ENCODE measurements at regions not wholly inside any gene's neighbourhood (a gene's known extent, or its start where the extent isn't known, plus 50 kb on each side); places are given as distances from the start of the nearest gene placed in this dataset.

DNA sequence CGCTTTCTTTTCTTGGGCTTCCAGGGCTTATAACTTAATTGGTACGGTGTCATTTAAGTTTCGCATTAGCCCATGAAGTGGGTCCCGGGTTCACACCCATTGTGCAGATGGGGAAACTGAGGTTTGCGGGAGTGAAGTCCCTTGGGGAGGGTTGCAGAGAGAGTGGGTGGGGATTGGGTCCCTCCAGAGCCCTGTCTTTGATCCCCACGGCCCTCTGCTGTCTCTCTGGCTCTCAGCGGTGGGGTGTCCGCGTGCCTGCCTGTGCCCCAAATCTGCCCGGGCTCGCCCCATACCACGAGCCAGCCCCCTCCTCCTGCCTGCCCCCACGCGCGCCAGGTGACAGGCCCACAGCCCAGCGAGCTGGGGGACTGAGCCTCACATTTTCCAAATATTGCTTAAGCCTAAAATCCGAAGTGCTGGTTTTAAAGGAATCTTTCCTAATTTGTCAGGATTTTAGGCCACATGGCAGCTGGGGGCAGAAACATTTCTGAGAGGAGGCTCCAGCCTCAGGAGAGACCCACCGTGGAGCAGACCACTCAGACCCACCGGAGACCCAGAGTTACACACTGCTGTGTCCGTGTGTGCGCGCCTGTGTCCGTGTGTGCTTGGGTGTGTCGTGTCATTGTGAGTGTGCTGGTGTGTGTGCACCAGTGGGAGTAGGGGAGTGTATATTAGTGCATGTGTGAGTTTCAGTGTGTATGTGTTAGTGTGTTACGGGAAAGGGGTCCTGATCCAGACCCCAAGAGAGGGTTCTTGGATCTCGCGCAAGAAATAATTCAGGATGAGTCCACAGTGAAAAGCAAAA is 159.5 kb upstream of the IER5L start:
- in situ Hi-C loops (cut with HindIII; ENCODE audit: low pct_unique_long_range_greater_than_20kb, low sequenced_read_pairs), result no loop called here
- DNase-seq (ENCODE audit: low read depth), result no peak

DNA sequence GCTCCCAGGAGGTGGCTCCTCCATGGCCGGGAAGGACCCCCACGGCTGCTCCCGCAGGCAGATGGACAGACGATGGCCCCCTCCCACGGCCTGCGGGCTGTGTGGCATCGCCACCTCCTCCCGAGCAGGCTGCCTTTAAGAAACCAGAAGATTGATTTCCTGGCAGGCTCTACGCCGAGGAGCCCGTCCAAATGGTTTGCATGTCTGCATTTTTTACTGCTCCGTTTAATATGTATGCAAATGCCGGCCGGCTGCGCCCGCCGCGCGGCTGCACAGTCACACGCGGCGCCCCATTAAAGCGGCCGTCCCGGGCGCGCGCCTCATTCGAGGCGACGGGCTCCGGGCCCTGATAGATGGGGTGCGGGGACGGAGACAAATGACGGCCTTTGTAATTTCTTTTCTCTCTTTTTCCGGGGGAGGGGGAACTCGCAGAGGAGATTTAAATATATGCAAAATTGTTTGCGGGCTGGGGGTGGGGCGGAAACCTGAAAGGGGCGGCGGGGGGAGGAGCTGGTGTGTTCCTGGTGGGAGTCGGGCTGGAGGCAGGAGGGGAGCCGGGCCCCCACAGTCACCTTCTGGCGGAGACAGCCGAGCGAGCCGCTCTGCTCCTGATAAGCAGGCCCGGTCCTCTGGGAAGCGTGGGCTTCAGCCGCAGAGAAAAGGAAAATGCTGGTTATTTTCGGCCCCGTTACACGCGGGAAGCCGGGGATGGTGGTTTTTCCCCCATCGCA is 158.7 kb upstream of the IER5L start:
- in situ Hi-C loops (cut with HindIII; ENCODE audit: low pct_unique_long_range_greater_than_20kb, low sequenced_read_pairs), result no loop called here
- no peak for DNase-seq (ENCODE audit: low read depth)

DNA sequence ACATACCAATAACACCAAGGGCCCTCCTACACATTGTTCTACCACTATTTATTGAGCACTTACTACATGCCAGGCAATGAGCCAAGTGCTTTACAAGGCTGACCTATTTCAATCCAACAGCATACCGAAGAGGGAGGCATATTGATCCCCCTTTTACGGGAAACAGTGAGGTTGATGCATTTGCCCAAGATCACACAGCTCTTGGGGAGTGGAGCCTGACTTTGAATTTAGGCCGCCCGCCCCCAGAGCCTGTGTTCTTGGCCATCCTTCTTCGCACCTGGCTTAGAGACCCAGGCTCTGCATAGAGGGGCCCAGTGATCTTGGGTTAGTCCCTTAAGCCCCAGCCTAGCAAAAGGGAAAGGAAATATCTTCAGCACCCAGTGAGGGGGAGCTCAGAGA is 158.1 kb upstream of the IER5L start:
- in situ Hi-C loops (cut with HindIII; ENCODE audit: low pct_unique_long_range_greater_than_20kb, low sequenced_read_pairs), result no loop called here

DNA sequence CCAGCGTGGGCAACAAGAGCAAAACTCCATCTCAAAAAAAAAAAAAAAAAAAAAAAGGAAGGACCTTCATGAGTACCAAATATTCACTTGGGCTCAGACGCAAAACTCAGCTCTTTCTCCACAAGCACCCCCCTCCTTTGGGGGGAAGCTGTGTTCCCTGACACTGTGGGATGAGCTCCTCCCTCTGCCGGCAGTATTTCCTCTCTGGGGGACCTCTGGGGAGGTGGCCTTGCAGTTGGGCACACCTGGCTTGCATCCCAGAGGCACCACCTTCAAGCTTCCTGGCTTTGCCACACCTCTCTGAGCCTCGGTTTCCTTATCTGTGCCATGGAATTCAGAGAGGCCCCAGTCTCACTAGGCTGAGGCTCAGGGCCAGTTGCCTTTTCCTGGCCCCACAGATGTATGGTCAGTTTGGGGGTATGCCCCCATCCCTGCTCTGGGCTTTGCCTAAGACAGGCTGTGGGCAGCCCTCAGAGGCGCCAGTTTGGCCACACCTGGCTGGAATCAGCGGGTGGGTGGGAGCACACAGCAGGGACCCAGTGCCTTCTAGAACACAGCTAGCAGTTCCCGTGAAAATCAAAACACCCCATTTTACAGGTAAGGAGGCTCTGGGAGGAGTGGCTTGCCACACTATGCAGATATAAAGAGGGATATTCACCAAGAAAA is 157.5 kb upstream of the IER5L start:
- in situ Hi-C loops (cut with HindIII; ENCODE audit: low pct_unique_long_range_greater_than_20kb, low sequenced_read_pairs), result no loop called here
- no peak for DNase-seq (ENCODE audit: low read depth)

More for the DNA sequence above, 158.1 kb upstream of the IER5L start:
- no peak for DNase-seq (ENCODE audit: low read depth)

DNA sequence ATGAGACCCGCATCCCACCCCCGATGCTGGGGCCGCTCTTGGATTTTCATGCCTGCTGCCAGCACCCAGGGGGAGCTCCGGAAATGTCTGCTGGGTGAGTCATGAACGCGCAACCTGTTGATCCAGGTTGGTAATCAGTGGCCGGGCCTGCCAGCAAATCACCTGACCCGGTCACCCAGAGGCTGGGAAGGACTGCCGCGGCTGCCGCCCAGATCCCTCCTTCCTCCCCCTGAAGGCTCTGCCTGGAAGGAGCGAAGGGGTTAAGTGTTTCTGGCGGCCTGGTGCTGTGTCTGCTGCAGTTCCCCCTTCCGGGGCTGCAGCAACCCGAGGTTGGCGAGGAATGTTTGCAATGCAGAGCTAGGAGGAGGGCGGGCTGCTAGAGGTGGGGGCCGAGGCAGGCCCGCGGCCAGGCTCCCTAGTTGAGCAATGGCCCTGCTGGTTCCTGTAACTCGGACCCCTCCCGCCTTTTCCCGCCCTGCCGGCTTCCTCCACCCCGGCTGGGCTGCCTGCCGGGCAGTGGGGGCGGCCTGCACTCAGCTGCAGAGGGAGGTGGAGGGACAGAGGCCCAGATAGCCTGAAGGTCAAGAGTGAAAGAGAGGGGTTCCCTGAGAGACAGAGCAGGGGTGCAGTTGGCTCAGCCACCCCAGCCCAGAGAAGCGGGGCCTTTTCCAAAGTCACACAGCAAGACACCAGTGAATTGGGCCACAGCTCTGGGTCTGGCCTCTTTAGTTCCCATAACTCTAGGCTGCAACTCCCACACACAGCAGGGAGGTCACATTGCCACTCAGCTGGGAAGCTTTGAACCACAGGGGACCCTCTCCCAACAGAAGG is 156.3 kb upstream of the IER5L start:
- DNase-seq (ENCODE audit: low read depth), result peak; percentile 99
- in situ Hi-C loops (cut with HindIII; ENCODE audit: low pct_unique_long_range_greater_than_20kb, low sequenced_read_pairs), result no loop called here

DNA sequence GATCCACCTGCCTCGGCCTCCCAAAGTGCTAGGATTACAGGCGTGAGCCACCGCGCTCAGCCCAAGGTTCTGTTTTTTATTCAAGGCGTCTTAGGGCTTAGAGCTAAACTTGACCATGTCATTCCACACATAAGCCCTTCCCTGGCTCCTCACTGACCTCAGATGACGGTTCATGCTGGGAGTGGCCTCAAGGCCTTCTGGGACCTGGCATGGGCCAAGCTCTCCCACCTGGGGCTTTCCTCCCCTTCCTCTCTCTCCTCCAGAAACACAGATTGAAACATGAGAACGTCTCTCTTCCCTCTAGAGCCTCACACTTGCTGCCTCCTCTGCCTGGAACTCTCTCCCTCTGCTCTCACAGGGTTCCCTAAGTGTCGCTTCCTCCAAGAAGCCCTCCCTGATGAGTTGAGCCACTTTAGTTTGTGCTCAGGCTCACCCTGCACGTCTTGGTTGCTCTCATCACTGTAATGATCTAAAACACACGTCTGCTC is 155.6 kb upstream of the IER5L start:
- no peak for DNase-seq (ENCODE audit: low read depth)
- in situ Hi-C loops (cut with HindIII; ENCODE audit: low pct_unique_long_range_greater_than_20kb, low sequenced_read_pairs), result no loop called here

DNA sequence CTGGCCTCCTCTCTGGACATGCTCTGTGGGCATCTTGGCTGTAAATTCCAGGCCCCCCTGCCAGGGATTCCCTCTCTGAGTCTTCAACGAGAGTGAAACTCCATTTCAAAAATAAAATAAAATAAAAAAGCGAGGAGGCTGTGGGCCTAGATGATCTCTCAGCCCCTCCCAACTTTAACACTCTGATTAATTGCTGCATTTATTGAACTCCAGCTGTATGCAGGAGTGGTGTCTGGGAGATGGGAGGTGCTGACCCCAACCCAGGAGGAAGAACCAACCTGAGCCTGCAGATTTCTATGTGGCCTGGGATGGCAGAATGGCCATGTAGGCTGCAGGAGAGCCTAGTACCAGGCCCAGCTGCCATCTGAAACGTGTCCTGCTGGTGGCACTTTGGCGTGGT is 154.5 kb upstream of the IER5L start:
- in situ Hi-C loops (cut with HindIII; ENCODE audit: low pct_unique_long_range_greater_than_20kb, low sequenced_read_pairs), result no loop called here
- DNase-seq (ENCODE audit: low read depth), result no peak

DNA sequence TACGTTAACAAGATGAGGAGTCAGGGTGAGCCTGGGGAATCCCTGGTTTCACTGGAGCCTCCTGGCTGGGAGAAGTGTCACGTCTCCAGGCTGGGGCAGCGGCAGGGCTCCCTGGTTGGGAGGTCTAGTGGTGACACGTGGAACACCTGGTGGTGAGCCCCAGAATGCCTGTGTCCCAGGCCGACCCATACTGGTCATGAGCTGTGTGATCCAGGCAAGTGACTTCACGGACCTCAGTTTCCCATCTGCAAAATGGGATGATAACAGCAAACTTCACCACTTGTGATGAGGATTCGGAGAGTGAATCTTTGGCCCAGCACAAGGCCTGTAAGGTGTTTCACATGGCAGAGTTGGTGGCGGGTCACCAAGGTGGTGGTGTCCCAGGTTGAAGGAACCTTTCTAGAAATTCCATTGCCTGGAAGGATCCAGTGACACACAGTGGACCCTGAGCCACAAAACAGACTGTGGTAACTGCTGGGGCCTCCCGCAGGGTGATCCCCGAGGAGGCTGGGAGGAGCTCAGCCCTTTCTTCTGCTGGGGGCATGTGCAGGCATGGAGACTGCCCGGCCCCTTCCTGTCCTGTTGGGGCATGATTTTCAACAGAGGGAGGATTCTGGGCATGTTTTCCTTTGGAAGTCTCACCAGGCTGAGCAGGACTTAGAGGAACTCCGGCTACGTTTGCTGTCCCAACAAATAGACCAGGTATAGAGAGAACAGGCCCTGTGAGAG is 153.9 kb upstream of the IER5L start:
- in situ Hi-C loops (cut with HindIII; ENCODE audit: low pct_unique_long_range_greater_than_20kb, low sequenced_read_pairs), result no loop called here
- DNase-seq (ENCODE audit: low read depth), result no peak

DNA sequence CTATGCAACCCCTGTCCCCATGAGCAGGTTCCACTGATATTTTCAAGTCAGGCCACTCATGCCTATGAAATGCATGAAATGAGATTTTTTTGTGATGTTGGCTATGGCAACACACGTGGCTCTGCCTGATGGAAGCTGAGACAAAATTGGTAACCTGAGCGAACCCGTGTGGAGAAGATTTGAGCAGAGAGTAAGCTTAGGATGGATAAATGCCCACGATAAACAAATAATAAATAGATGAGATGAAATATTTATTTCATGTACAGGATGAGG is 153.4 kb upstream of the IER5L start:
- no peak for DNase-seq (ENCODE audit: low read depth)
- in situ Hi-C loops (cut with HindIII; ENCODE audit: low pct_unique_long_range_greater_than_20kb, low sequenced_read_pairs), result no loop called here

DNA sequence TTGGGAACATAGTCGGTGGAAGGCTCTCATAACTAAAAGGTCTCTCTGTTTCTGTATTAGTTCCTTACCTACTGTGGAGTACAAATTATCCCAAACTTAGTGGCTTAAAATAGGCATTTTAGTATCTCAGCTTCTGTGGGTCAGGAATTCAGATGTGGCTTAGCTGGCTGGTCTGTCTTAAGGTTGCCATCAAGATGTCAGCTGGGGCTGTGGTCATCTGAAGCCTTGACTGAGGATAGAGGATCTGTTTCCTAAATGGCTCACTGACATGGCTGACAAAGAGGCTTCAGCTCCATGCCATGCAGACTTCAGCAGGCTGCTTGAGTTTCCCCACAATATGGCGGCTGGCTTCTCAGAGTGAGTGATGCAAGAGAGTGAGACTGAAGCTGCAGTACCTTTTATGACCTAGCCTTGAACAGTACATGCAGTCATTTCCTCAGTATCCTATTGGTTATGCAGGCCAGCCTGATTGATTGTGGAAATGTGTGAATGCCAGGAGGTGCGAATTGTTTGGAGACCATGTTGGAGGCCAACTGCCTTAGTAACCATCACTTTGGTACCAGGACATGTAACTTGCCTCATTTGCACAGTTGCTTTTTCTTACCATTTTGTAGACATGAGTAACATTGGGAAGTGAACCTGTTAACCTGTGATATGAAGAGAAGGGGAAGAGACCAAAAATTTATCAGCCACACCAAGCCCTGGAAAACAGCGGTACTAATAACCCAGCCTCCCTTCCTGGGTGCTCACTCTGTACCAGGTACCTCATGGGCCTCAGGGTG is 152.8 kb upstream of the IER5L start:
- in situ Hi-C loops (cut with HindIII; ENCODE audit: low pct_unique_long_range_greater_than_20kb, low sequenced_read_pairs), result no loop called here
- peak; percentile 25 for DNase-seq (ENCODE audit: low read depth)

DNA sequence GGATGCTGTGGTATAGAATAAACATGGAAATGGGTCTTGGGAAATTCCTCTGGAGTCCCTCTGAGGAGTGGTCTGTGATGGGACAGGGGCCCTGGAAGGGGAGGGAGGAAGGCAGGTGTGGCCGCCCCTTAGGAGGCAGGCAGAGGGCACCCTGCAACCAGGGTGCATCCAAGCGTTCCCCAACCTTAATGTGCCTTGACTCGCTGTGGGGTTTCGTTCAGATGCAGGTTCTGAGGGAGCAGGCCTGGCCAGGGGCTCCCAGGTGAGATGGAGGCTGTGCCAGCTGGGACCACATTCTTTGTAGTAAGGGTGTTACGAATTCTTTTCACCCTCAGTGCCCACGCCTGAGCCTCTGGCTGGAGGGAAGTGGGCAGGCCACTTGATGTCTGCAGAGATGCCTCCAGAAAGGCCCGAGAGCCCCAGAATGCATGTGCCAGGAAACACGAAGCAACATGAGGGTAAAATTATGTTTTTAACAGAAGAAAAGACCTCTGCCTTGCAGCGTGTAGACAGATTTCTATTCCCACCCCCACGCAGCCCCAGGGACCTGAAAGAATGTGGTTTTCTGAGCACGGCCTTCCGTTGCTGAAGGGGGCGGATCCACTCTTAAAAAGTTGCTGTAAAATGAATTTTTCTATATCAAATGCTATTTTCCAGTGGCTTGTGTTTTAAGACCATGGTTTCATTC is 150.4 kb upstream of the IER5L start:
- in situ Hi-C loops (cut with HindIII; ENCODE audit: low pct_unique_long_range_greater_than_20kb, low sequenced_read_pairs), result no loop called here
- no peak for DNase-seq (ENCODE audit: low read depth)

DNA sequence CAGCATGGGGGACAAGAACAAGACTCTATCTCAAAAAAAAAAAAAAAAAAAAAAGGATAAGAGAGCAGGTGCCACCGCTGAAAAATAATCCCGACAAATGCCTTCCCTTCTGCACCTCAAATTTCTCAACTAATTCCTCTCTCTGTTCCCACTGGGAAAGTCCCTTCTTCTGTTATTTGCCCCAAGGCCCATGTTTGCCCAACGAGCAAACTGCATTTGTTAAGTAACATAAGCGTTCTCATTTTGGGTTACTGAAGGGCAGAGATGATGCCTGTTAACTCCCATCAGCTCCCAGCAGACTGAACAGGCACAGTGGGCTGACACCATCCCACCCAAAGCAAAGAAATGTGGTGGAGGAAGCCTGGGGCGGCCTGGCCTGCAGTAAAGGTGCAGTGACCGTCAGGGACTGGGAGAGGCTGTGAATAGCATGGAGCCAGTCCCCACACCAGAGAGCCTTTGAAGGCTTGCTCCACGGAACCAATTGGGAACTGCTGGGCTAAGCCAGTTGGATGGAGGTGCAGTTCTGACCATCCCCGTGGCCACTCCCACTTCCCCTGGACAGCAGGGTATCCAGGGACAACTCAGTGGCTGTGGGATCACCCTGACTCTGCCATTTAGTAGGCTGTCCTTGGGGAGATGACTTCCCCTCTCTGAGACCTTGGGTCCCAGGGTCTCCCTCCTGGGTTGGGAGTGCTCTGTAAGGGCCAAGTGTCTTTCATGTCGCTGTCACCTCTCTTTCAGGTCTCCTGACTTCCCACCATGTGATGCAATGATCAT is 149.7 kb upstream of the IER5L start:
- in situ Hi-C loops (cut with HindIII; ENCODE audit: low pct_unique_long_range_greater_than_20kb, low sequenced_read_pairs), result no loop called here
- no peak for DNase-seq (ENCODE audit: low read depth)

DNA sequence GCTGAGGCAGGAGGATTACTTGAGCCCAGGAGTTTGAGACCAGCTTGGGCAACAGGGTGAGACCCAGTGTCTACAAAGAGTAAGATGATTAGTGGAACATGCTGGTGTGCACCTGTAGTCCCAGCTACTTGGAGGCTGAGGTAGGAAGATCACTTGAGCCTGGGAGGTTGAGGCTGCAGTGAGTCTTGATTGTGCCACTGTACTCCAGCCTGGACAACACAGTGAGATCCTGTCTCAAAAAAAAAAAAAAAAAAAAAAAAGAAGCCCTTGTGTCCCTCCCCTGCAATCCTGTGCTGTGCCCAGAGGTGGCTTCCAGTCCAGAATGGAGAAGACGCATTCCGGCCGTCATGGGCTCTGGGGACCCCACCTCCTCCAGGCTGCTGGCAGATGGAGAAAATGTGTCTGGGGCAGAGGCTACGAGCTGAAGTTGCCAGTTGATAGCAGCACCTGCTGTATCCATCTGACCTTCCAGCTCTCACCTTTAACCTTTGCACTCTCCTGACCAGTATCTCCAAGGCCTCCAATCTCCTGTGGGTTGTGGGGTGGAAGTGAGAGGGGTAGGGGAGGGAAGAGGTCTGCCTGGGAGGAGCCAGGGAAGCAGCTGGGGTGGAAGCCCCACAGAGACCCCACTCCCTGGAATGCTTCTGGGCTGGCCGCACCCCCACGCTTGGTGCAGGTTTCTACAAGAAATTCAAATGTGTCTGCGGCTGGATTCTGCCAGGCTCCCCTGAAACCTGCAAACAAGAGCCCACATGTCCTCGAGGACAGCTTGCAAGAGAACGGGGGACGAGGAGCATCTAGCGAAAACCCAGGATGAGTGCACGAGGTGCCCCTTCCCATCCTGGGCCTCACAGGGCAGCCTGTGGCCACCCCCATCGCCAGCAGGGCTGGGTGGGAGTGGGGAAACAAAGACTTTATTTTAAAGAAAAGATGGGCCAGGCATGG is 148.3 kb upstream of the IER5L start:
- in situ Hi-C loops (cut with HindIII; ENCODE audit: low pct_unique_long_range_greater_than_20kb, low sequenced_read_pairs), result no loop called here
- DNase-seq (ENCODE audit: low read depth), result no peak

DNA sequence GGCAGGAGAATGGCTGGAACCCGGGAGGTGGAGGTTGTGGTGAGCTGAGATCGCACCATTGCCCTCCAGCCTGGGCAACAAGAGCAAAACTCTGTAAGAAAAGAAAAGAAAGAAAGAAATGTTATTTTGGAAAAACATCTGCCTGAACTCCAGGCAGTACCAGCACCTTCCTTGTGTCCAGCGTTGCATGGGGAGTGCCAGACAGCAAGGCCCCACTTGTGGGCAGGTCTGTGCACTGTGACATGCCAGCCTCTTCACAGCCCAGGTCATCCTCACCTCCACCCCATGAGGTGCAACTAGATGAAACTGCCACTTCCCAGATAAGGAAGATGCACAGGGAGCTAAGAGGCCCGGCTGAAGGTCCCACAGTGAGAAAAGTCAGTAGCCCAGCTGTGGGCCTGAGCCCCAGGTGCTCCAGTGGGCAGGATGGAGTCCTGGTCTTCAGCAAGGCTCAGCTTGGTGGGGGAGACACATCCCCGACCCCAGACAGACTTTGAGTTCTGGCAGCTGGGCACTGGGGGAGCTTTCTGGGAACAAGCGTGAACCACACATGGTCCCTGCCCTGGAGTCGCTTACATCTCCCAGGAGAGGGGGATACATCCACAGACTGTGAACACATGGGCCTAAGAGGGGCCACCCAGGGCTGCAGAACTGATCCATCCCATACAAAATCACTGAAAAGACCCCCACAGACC is 146.9 kb upstream of the IER5L start:
- in situ Hi-C loops (cut with HindIII; ENCODE audit: low pct_unique_long_range_greater_than_20kb, low sequenced_read_pairs), result no loop called here
- DNase-seq (ENCODE audit: low read depth), result no peak

Measured in Caki2 (cell line).